Activated CD8-positive, alpha-beta memory T cell treated with anti-CD3 and anti-CD28 coated beads, Interleukin-2, amount 50 U/mL, for 48 hours (primary cell): ENCODE measurements at regions not wholly inside any gene's neighbourhood (a gene's known extent, or its start where the extent isn't known, plus 50 kb on each side); places are given as distances from the start of the nearest gene placed in this dataset.

Experiments used
- DNase-seq: peaks from one replicate; pipeline ENCODE4 v3.0.0-alpha.2; 2020

GRCh38 chr12:89253488-89253887 lies 98.8 kb downstream of the DUSP6 start:
- DNase-seq, result no peak

GRCh38 chr12:89252284-89252683 lies 100.0 kb downstream of the DUSP6 start:
- no peak for DNase-seq

GRCh38 chr12:89251342-89252271 lies 100.7 kb downstream of the DUSP6 start:
- DNase-seq, result no peak

GRCh38 chr12:89250636-89251035 lies 101.7 kb downstream of the DUSP6 start:
- no peak for DNase-seq

GRCh38 chr12:89250213-89250612 lies 102.1 kb downstream of the DUSP6 start:
- no peak for DNase-seq

- no peak for DNase-seq
Measured at GRCh38 chr12:89247967-89248366, 104.3 kb downstream of the DUSP6 start.

- no peak for DNase-seq
Measured at GRCh38 chr12:89247541-89247942, 104.8 kb downstream of the DUSP6 start.

GRCh38 chr12:89245090-89245489 lies 107.2 kb downstream of the DUSP6 start:
- no peak for DNase-seq

- no peak for DNase-seq
Measured at GRCh38 chr12:89244536-89244935, 107.8 kb downstream of the DUSP6 start.

- no peak for DNase-seq
Measured at GRCh38 chr12:89243771-89244170, 108.5 kb downstream of the DUSP6 start.

GRCh38 chr12:89239534-89239933 lies 112.8 kb downstream of the DUSP6 start:
- DNase-seq, result no peak

GRCh38 chr12:89238593-89238992 lies 113.7 kb downstream of the DUSP6 start:
- DNase-seq, result no peak

- no peak for DNase-seq
Measured at GRCh38 chr12:89237763-89238162, 114.5 kb downstream of the DUSP6 start.

- DNase-seq, result no peak
Measured at GRCh38 chr12:89236748-89237383, 115.4 kb downstream of the DUSP6 start.

- no peak for DNase-seq
Measured at GRCh38 chr12:89236237-89236636, 116.1 kb downstream of the DUSP6 start.

GRCh38 chr12:89235189-89235993 lies 116.9 kb downstream of the DUSP6 start:
- no peak for DNase-seq

- DNase-seq, result no peak
Measured at GRCh38 chr12:89234324-89235114, 117.8 kb downstream of the DUSP6 start.

GRCh38 chr12:89231686-89232085 lies 120.6 kb downstream of the DUSP6 start:
- DNase-seq, result no peak

- DNase-seq, result no peak
Measured at GRCh38 chr12:89230376-89231315, 121.7 kb downstream of the DUSP6 start.

- DNase-seq, result no peak
Measured at GRCh38 chr12:89228491-89228890, 123.8 kb downstream of the DUSP6 start.

- DNase-seq, result no peak
Measured at GRCh38 chr12:89227774-89228173, 124.5 kb downstream of the DUSP6 start.
